ENCODE measurements at regions not wholly inside any gene's neighbourhood (a gene's known extent, or its start where the extent isn't known, plus 50 kb on each side); places are given as distances from the start of the nearest gene placed in this dataset.

DNA sequence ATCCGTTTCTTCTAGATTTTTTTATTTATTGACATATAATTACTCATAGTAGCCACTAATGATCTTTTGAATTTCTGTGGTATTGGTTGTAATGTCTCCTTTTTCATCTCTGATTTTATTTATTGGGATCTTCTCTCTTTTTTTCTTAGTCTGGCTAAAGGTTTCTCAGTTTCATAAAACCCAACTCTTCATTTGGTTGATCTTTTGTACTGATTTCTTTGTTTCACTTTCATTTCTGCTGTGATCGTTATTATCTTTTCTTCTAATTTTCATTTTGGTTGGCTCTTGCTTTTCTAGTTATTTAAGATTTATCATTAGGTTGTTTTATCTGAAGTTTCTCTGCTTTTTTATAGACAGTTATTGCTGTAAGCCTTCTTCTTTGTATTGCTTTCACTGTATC is 463.6 kb upstream of the CRIM1 start:
- Histone ChIP-seq H3K27me3 (no peaks in the 10 kb centered on the region), H3K4me1 (no peaks in the 10 kb centered on the region), H3K27ac (no peak overlapping the region), H3K36me3 (no peaks in the 10 kb centered on the region), H3K9me3 (no peaks in the 10 kb centered on the region), H3K4me3 (no peak overlapping the region)
- TF ChIP-seq, protein P1, sequence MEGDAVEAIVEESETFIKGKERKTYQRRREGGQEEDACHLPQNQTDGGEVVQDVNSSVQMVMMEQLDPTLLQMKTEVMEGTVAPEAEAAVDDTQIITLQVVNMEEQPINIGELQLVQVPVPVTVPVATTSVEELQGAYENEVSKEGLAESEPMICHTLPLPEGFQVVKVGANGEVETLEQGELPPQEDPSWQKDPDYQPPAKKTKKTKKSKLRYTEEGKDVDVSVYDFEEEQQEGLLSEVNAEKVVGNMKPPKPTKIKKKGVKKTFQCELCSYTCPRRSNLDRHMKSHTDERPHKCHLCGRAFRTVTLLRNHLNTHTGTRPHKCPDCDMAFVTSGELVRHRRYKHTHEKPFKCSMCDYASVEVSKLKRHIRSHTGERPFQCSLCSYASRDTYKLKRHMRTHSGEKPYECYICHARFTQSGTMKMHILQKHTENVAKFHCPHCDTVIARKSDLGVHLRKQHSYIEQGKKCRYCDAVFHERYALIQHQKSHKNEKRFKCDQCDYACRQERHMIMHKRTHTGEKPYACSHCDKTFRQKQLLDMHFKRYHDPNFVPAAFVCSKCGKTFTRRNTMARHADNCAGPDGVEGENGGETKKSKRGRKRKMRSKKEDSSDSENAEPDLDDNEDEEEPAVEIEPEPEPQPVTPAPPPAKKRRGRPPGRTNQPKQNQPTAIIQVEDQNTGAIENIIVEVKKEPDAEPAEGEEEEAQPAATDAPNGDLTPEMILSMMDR (IDR thresholded peaks at IDR 0.05): no peak
- TF ChIP-seq EP300 (IDR thresholded peaks at IDR 0.05) (no peak), POLR2A (IDR thresholded peaks at IDR 0.05) (no peak)
- WGBS, 2 donors: 90 to 95% methylated on average over 2 of the region's 2 CpGs
- DNase-seq (ENCODE audit: low spot score in 2 of 2): no peak

DNA sequence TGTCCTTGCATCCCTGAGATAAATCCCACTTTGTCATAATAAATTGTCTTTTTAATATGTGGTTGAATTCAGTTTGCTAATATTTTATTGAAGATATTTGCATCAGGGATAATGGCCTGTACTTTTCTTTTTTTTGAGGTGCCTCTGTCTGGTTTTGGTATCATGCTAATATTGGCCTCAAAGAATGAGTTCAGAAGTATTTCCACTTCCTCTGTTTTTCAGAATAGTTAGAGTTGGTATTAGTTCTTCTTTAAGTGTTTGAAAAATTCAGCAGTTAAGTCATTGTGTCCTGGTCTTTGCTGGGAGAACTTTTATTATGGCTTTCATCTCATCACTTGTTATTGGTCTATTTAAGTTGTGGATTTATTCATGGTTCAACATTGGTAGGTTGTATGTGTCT is 464.1 kb upstream of the CRIM1 start:
- no peak for DNase-seq (ENCODE audit: low spot score in 2 of 2)
- Histone ChIP-seq H3K4me1 (no peaks in the 10 kb centered on the region), H3K36me3 (no peaks in the 10 kb centered on the region), H3K27me3 (no peaks in the 10 kb centered on the region), H3K27ac (no peak overlapping the region), H3K9me3 (no peaks in the 10 kb centered on the region), H3K4me3 (no peak overlapping the region)
- TF ChIP-seq EP300 (IDR thresholded peaks at IDR 0.05): no peak
- TF ChIP-seq, protein P1 (IDR thresholded peaks at IDR 0.05): no peak
- no peak for TF ChIP-seq POLR2A (IDR thresholded peaks at IDR 0.05)

DNA sequence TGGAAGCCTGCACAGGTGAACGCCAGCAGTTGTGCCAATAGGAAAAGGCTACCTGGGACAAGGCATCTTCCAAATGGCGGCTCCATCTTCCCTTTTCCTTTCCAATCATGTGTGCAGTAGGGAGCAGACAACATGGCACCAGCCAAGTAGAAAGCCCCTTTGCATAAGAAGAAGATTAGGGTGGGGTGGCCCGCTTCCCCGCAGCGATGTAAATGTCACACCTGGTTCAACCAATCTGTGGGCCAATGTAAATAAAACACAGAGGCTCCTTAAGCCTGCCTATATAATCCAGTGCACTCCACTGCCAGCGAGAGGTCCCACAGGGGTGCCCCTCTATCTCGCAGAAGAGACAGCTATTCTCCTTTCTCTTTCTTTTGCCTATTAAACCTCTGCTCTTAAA is 468.4 kb upstream of the CRIM1 start:
- TF ChIP-seq POLR2A (IDR thresholded peaks at IDR 0.05) (no peak), EP300 (IDR thresholded peaks at IDR 0.05) (no peak)
- TF ChIP-seq, protein P1 (IDR thresholded peaks at IDR 0.05): no peak
- Histone ChIP-seq H3K4me1 (no peaks in the 10 kb centered on the region), H3K36me3 (no peaks in the 10 kb centered on the region), H3K27me3 (no peaks in the 10 kb centered on the region), H3K27ac (no peak overlapping the region), H3K9me3 (no peaks in the 10 kb centered on the region), H3K4me3 (no peak overlapping the region)
- 93 to 94% methylated on average over 7 of the region's 7 CpGs for WGBS, 2 donors
- no peak for DNase-seq (ENCODE audit: low spot score in 2 of 2)

DNA sequence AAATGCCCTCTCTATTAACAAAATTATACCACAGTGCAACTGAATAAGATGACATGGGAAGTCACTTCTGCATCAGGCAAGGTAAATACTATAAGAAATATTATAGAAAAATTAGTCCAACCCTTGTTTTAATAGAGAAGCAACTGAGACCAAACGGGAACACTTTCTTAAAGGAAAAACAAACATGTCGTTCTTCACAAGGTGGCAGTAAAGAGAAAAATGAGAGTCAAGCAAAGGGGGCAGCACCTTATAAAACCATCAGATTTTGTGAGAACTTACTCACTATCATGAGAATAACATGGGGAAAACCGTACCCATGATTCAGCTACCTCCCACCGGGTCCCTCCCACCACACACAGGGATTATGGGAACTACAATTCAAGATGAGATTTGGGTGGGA is 481.7 kb upstream of the CRIM1 start:
- WGBS, 2 donors: 78% methylated on average over 4 of the region's 4 CpGs
- TF ChIP-seq POLR2A (IDR thresholded peaks at IDR 0.05) (no peak), EP300 (IDR thresholded peaks at IDR 0.05) (no peak)
- TF ChIP-seq, protein P1 (IDR thresholded peaks at IDR 0.05): no peak
- DNase-seq (ENCODE audit: low spot score in 2 of 2): no peak
- Histone ChIP-seq H3K4me1 (no peaks in the 10 kb centered on the region), H3K4me3 (no peak overlapping the region), H3K27ac (no peak overlapping the region), H3K36me3 (no peaks in the 10 kb centered on the region), H3K9me3 (no peaks in the 10 kb centered on the region), H3K27me3 (no peaks in the 10 kb centered on the region)

DNA sequence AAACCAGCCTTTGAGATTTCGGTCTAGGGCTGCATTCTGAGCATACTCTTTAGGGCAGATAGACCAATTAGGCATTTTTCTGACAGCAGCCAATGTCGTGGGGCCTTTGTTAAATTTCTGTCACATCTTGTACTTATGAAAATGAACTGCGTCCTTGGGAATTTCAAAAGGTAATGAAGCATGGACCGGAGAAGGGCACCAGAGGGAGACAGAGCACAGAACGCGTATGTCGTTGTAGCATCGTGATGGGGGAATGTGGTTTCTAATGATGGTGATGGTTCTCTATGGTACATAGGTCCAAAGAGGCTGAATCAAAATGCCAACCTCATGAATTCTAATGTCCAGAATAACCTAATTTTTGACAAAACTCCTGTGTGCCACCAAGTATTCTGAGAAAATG is 483.9 kb upstream of the CRIM1 start:
- no peak for DNase-seq (ENCODE audit: low spot score in 2 of 2)
- no peaks in the 10 kb centered on the region for H3K4me1 ChIP-seq
- H3K27me3 ChIP-seq: no peaks in the 10 kb centered on the region
- no peak overlapping the region for H3K4me3 ChIP-seq
- TF ChIP-seq EP300 (IDR thresholded peaks at IDR 0.05) (no peak), POLR2A (IDR thresholded peaks at IDR 0.05) (no peak)
- TF ChIP-seq, protein P1 (IDR thresholded peaks at IDR 0.05): peak in 1 of 5 experiments; percentile 15
- H3K27ac ChIP-seq: no peak overlapping the region
- H3K36me3 ChIP-seq: no peaks in the 10 kb centered on the region
- 71 to 74% methylated on average over 8 of the region's 8 CpGs for WGBS, 2 donors
- H3K9me3 ChIP-seq: no peaks in the 10 kb centered on the region

All from tibial nerve (tissue), 4 donors.